GM20000 (cell line): ENCODE measurements at regions not wholly inside any gene's neighbourhood (a gene's known extent, or its start where the extent isn't known, plus 50 kb on each side); places are given as distances from the start of the nearest gene placed in this dataset.

ENCODE experiments used
- DNase-seq: peaks from one replicate; pipeline ENCODE4 v3.0.0; 2012; ENCODE audit warnings: low spot score
- TF ChIP-seq, protein P1 (sequence below): IDR thresholded peaks from 2 replicates; pipeline ENCODE4 v1.5.1; 2012; ENCODE audit warnings: mild to moderate bottlenecking, control low read depth; ENCODE audit errors: extremely low read depth, missing control alignments

DNA sequence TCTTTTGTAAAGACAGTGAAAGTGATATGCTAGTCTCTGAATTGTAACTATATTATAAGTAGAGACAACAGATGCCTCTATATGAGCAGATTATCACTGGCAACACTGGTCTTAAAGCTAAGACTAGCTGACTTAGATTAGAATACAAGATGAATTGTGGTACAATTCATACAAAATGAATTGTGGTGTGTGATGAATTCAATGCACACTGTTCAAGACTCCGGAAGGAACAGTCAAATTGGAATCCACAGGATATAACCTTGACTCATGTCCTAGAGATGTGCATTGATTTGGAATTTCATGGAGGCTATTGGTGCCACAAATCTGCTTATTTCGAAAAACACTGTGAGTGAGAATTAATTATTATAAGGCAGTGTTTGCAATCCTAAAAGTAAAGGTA is 701.8 kb downstream of the PCDH7 start:
- TF ChIP-seq, protein P1, sequence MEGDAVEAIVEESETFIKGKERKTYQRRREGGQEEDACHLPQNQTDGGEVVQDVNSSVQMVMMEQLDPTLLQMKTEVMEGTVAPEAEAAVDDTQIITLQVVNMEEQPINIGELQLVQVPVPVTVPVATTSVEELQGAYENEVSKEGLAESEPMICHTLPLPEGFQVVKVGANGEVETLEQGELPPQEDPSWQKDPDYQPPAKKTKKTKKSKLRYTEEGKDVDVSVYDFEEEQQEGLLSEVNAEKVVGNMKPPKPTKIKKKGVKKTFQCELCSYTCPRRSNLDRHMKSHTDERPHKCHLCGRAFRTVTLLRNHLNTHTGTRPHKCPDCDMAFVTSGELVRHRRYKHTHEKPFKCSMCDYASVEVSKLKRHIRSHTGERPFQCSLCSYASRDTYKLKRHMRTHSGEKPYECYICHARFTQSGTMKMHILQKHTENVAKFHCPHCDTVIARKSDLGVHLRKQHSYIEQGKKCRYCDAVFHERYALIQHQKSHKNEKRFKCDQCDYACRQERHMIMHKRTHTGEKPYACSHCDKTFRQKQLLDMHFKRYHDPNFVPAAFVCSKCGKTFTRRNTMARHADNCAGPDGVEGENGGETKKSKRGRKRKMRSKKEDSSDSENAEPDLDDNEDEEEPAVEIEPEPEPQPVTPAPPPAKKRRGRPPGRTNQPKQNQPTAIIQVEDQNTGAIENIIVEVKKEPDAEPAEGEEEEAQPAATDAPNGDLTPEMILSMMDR, result no peak
- no peak for DNase-seq

DNA sequence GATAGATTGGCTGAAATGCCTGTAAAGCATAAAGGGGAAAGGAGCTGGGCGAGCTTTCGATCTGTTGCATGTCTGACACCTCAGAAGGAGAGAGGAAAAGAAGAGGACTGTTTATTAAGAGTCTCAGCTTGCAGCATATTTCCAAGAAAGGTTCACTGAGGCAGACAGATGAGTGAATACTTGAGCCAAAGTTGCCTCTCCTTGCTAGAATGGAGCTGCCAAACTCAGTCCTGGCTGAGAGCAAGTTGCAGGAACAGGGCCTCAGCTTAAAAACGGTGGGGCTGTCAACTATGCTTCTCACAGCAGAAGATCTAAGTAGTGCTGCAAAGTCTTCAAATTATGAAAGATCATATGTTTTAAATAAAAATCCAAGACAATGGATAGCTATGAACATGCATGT is 707.5 kb downstream of the PCDH7 start:
- TF ChIP-seq, protein P1, result no peak
- DNase-seq, result no peak

DNA sequence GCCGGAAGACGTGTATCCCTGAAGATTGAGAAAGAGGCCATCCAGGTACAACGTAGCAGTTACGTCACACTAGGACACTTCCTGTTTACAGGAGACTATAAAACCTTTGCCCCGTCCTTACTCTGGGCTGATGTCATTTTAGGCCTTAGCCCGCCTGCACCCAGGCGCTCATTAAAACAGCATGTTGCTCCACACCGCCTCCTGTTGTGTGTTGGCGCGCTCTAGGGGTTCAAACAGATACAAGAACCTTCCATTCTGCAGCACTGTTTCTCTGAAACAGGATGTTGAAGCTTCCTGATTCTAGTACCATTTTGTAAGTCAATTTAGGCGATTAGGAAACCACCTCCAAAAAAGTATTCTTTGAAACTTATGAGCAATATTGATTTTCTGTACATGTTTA is 722.1 kb downstream of the PCDH7 start:
- TF ChIP-seq, protein P1, result no peak
- DNase-seq, result no peak

DNA sequence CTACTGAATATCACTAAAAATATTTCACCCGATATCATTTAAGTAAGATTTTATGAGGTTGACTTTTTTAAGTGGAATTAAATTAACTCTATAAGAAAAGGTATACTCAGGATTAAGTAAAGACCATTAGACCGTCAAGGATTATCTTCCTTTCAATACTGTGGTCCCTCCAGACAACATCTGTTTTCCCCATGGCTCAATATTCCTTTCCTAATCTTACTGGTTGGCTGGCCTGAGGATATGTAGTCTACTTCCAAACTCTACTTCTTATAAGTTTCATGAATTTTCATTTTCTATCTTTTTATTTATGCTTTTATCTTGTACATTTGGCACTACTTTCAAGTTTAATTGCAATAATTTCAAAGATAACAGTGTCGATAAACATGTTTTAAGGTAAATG is 725.4 kb downstream of the PCDH7 start:
- DNase-seq, result no peak
- TF ChIP-seq, protein P1, result no peak

DNA sequence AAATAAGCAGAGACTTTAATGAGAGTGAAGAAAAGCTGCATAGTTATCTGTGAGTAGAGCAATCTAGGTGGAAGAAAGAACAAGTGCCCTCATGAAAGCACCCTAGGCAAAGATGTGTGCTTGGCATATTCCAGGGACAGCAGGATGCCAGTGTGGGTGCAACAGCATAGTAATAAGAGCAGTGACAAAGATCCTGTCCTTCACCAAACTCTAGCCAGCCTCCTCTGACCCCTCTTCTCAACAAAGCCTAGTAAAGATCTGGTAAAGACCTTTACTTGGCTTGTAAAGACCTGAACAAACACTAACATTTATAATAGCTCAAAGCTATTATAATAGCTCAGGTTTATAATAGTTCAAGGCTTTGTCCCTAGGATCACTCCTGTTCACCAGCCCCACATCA is 735.4 kb downstream of the PCDH7 start:
- DNase-seq, result no peak

DNA sequence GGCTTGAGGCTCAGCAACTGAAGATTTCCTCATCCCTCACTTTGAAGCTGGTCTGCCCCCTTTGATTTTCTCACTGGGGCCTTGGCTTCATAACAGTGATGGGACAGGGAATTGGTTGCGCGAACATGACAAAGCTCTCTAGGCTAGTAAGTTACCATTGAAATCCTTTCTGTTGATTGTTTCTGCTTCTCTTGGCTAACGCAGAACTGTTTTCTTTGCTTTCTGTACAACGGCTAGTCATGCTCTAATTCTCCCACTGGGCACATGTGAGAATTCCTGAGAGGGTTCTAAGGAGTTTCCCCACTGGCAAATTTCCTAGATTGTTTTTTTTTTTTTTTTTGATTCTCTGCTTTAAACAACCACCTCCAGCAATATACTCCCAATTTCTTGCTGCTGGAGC is 738.6 kb downstream of the PCDH7 start:
- DNase-seq, result no peak
- TF ChIP-seq, protein P1, result no peak

More for the DNA sequence above, 735.4 kb downstream of the PCDH7 start:
- TF ChIP-seq, protein P1, result no peak

DNA sequence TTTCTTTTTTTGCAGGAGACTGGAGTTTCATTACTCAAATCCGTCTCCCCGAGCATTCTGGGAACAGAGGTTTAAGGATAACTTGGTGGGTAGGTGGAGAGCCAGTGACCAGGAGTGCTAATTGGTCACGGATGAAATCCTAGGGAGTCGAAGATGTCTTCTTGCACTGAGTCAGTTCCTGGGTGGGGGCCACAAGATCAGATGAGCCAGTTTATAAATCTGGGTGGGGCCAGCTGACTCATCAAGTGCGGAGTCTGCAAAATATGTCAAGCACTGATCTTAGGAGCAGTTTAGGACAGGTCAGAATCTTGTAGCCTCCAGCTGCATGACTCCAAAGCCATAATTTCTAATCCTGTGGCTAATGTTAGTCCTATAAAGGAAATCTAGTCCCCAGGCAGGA is 741.3 kb downstream of the PCDH7 start:
- no peak for DNase-seq

More for the DNA sequence above, 741.3 kb downstream of the PCDH7 start:
- TF ChIP-seq, protein P1, result no peak
